Fibroblast of skin of right biceps (primary cell): ENCODE measurements at regions not wholly inside any gene's neighbourhood (a gene's known extent, or its start where the extent isn't known, plus 50 kb on each side); places are given as distances from the start of the nearest gene placed in this dataset.
A peak's percentile ranks its signal among the peaks of the same experiment; 100 is the strongest.

Source experiments
- DNase-seq: peaks from one replicate; pipeline ENCODE4 v3.0.0-alpha.2; 2013

GRCh38 chr6:44062771-44063560 lies 64.3 kb downstream of the MRPL14 start:
- DNase-seq, result no peak

GRCh38 chr6:44062105-44062770 lies 65.0 kb downstream of the MRPL14 start:
- DNase-seq, result no peak

GRCh38 chr6:44061375-44062104 lies 65.7 kb downstream of the MRPL14 start:
- peak; percentile 71 for DNase-seq

- no peak for DNase-seq
Observed at GRCh38 chr6:44060612-44061374, 66.5 kb downstream of the MRPL14 start.

DNA sequence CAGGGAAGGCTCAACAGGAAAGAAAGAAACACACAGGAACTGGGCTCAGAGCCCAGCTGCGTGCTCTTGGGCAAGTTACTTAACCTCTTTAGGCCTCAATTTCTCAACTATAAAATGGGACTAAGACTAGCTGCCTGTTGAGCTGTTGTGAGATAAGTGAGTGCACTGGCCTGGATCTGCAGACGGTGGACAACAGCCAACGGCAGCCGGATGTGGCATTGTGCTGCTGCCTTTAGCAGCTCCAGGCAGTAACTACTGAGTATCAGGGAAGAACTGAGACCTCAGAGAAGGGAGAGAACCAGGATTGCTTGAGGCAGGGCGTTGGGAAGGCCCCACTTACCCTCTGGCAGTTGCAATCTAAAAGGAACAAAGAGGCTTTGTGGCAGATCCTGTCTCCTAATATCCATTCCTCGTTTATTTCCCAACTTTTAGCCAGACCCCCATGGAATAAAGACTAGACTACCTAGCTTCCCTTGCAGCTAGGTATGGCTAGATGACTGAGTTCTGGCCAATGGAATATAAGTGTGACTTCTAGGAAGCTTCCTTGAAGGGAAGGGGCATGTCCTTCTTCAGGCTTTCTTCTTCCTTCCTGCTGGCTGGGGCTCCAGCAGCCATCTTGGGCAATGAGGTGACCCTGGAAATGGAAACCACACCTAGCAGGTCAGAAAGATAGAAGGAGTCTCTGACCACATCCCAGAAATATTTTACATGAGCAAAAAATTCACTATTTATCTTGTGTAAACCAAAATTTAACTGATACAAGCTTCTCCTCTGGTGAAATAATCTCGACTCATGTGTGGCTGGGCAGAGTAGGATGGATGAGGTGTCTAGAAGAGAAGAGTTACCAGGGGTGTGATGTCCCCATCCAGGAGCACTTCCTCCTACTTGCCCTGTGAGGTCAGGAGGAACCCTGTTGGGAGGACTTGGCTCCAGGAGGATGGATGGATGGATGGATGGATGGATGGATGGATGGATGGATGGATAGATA lies 67.6 kb downstream of the MRPL14 start:
- DNase-seq, result peak; percentile 75

- DNase-seq, result peak; percentile 99
Observed at GRCh38 chr6:44058617-44059358, 68.5 kb downstream of the MRPL14 start.

DNA sequence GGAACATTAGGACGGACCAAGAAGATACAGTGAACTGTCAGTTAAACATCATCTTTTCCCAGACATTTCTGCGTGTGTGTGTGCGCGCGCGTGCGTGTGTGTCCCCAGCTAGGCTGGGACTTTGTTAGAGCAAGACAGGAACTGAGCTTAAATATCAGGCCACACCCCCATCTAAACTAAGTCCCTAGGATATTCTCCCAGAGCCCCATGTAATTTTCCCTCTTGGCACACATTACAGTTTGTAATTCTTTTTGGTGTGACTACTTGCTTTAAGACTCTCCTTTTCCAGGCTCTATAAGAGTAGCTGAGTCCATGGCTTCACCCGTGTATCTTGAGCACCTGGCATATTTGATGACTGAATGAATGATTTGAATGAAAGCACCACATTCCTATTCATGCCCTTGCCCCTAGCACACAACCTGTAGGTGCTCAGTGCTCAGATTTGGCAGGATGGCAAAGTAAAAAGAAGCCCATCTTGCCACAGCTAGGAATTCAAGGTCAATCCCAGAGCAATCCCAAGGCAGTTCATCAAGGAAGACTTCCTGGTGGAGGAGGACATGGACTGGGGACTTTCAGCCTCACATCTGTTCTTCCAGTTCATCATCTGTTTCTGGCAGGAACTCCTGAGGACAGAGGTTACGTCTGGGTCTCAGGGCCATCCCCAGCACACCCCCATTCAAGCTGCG lies 69.2 kb downstream of the MRPL14 start:
- peak; percentile 80 for DNase-seq

- peak; percentile 47 for DNase-seq
Observed at GRCh38 chr6:44057238-44057930, 69.9 kb downstream of the MRPL14 start.

GRCh38 chr6:44056392-44057237 lies 70.6 kb downstream of the MRPL14 start:
- DNase-seq, result peak; percentile 87

DNA sequence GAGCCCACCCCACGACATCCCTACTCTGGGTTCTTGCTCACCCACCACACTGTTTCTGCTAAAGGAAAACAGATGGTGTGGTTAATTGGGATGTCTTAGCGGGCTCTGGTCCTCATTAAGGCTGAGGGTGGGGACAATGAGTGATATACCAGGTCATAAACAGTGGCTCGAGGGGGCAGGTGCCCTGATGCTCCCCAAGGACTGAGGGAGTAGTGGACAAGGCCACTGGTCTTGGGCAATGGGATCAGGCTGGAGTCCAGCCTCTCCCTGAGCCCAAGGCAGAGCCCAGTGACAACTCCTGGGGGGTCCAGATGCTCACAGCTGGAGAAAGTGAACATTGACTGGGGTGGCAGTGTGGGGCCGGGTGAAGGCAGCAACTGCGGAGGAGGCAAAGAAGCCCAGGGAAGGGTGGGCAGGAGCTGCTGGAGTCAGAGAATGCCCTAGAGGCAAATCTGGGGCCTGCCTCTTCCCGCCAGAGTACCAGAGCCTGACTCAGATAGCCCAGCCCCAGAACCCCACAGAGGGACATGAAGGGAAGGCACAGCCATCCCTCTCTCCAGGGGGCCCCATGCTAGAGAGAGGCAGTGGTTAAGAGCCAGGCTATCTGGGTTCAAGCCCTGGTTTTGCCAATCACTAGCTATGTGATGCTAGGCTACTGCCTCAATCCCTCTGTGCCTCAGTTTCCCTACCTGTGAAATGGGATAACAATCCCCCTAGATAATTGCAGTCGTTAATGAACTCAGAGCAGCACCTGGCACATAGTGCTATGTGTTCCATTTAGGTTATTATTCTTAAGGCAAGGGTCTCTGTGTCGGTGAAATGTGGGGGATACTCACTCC lies 72.3 kb downstream of the MRPL14 start:
- peak; percentile 90 for DNase-seq

- peak; percentile 96 for DNase-seq
Observed at GRCh38 chr6:44053760-44054556, 73.3 kb downstream of the MRPL14 start.

DNA sequence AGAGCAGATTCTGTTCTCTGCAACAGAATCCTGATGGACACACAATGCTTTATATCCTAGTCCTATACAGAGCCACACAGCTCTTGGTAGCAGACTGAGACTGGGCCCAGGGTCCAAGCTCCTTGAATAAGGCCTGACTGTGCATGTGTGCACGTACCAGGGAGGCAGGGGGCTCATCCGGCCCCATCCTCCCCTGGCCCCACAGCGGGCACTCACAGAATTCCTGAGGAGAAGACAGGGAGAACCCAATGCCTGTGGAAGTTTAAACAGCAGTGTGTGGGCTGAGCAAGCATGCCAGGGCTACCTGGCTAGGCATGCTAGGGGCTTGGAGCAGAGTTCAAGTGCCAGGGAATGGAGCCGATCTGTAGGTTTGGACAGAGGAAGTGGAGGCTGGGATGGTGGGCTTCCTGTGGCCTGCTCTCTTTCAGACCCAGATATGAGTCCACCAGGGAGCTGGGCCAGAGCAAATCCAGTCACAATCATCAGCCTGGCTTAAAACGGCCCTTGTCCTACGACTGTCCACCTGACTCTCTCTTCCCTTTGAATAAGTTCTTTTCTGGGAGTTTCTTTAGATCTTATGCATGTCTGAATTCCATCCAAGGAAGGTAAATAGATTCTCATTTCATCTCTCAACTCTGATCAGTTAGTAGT lies 74.0 kb downstream of the MRPL14 start:
- no peak for DNase-seq

DNA sequence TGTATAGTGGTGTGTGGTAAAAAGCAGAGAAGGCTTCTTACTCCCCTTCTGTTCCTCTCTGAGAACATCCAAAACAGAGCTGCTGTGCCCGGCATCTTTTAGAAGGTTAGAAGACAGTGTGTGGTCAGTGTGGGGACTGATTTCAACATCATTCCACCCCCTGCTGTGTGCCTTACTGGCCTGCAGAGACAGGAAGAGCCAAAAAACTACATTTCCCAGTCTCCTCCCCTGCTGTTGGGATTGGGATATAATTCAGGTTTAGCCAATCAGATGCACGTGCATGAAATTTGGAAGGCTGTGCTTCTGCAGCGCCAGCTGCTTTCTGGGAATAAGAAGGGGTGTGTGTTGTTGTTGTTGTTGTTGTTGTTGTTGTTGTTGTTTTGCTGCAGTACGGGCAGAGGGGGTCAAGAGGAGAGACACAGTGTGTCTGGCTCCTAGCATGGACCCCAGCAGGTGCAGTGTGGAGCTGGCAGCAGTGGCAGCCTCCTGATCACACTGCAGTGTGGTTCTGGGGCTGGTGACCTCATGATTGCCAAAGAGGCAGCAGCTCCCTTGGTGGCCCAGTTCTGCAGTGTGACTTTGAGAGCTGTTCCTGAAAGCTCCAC lies 74.7 kb downstream of the MRPL14 start:
- DNase-seq, result peak; percentile 74

DNA sequence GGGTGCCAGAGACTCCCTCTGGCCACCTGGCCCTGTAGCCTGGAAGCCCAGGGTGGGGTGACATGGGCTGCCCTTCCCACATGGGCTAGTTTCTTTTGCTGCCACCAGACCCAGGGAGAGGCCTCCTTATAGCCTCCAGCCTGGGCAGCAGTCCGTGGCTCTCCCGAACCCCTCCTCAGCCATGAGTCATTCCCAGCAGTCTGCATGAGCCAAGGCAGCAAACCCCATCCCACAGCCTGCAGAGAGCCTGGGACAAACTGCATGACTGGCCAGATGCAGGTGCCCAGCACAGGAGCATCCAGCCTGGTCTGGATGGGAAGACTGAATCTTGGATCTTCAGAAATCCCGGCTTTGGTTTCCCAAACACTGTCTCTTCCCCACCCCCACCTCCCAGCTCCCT lies 75.7 kb downstream of the MRPL14 start:
- DNase-seq, result peak; percentile 85

DNA sequence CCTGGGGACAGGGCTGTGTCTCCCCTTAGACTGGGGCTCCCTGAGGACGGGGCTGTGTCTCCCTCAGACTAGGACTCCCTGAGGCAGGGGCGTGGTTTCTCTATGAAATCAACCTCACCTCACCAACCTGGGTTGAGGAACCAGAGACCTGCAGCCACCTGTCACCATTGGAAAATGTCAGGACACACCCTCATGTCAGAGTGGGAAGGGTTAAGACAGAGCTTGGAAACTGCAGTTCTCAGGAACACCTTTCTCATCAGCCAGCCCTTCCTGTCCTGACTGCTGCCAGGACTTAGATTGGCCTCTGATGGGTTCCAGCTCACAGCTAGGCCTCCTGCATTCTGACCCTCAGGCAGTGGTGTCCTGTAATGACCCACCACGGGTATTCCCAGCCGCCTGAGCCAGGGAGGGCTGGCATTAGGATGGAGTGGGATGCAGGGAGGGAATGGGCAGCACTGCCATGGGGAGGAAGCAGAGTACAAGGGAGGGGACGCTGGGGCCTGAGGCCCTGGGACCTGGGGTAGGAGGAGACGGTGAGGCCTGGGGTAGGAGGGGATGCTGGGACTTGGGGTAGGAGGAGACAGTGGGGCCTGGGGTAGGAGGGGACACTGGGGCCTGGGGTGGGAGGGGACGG lies 76.3 kb downstream of the MRPL14 start:
- DNase-seq, result no peak
